HEK293 (cell line): ENCODE measurements at regions not wholly inside any gene's neighbourhood (a gene's known extent, or its start where the extent isn't known, plus 50 kb on each side); places are given as distances from the start of the nearest gene placed in this dataset.

Experiments
- KLF1 ChIP-seq: fragments of 450-650 bp; formaldehyde crosslinking; IDR thresholded peaks from 2 replicates; pipeline ENCODE4 v1.5.1; 2016; ENCODE audit warnings: missing biosample characterization, missing genetic modification characterization
- MEIS1 ChIP-seq: sonication (generic); formaldehyde crosslinking; IDR thresholded peaks from 2 replicates; pipeline ENCODE4 v1.8.1; 2022; ENCODE audit warnings: missing genetic modification reagents, mild to moderate bottlenecking, borderline replicate concordance
- ZBTB1 ChIP-seq: fragments of 450-650 bp; formaldehyde crosslinking; IDR thresholded peaks from 2 replicates; pipeline ENCODE4 v1.5.1; 2016; ENCODE audit warnings: missing biosample characterization, missing genetic modification characterization
- ZNF138 ChIP-seq: fragments of 450-650 bp; formaldehyde crosslinking; IDR thresholded peaks from 2 replicates; pipeline ENCODE4 v1.5.1; 2016; ENCODE audit warnings: missing biosample characterization, missing genetic modification characterization, borderline replicate concordance
- ZNF184 ChIP-seq: fragments of 450-650 bp; IDR thresholded peaks from 2 replicates; pipeline ENCODE4 v1.5.1; 2018; ENCODE audit warnings: missing biosample characterization, mild to moderate bottlenecking, missing genetic modification characterization
- TF ChIP-seq, protein P1 (sequence below): fragments of 450-650 bp; formaldehyde crosslinking; IDR thresholded peaks from 2 replicates; pipeline ENCODE4 v1.5.1; 2016; ENCODE audit warnings: missing biosample characterization, missing genetic modification characterization
- TF ChIP-seq, protein P2 (sequence below): fragments of 450-650 bp; formaldehyde crosslinking; IDR thresholded peaks from 2 replicates; pipeline ENCODE4 v1.5.1; 2016; ENCODE audit warnings: missing biosample characterization, missing genetic modification characterization
- TF ChIP-seq, protein P3 (sequence below): IDR thresholded peaks from 2 replicates; pipeline ENCODE4 v1.6.1; 2011; ENCODE audit warnings: mild to moderate bottlenecking, low read depth, low read length, borderline replicate concordance
- TF ChIP-seq, protein P4 (sequence below): fragments of 450-650 bp; formaldehyde crosslinking; IDR thresholded peaks from 2 replicates; pipeline ENCODE4 v1.5.1; 2016; ENCODE audit warnings: missing biosample characterization, missing genetic modification characterization
- TF ChIP-seq, protein P5 (sequence below): fragments of 450-650 bp; formaldehyde crosslinking; IDR thresholded peaks from 2 replicates; pipeline ENCODE4 v1.5.1; 2016; ENCODE audit warnings: missing biosample characterization, missing genetic modification characterization
- TF ChIP-seq, protein P6 (sequence below): fragments of 450-650 bp; IDR thresholded peaks from 2 replicates; pipeline ENCODE4 v1.5.1; 2018; ENCODE audit warnings: missing biosample characterization, mild to moderate bottlenecking, missing genetic modification characterization
- TF ChIP-seq, protein P7 (sequence below): fragments of 450-650 bp; formaldehyde crosslinking; IDR thresholded peaks from 2 replicates; pipeline ENCODE4 v1.5.1; 2016; ENCODE audit warnings: missing biosample characterization, missing genetic modification characterization

DNA sequence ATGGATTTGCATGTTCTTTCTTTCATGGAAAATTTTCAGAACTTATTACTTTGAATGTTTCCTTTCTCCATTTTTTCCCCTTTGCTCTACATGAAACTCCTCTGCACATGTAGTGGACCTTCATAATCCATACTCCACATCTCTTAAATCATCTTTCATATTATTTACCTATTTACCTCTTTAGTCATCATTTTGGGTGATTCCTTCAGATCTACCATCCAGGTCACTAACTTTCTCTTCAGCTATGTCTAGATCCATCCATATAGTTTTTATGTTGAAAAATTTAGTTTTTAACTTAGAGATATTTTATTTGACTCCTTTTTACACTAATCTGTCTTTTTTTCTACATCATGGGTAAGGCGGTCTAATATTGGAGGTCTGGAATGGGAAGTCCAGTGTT is 586.6 kb downstream of the NR2F1-AS1 start:
- TF ChIP-seq, protein P1, sequence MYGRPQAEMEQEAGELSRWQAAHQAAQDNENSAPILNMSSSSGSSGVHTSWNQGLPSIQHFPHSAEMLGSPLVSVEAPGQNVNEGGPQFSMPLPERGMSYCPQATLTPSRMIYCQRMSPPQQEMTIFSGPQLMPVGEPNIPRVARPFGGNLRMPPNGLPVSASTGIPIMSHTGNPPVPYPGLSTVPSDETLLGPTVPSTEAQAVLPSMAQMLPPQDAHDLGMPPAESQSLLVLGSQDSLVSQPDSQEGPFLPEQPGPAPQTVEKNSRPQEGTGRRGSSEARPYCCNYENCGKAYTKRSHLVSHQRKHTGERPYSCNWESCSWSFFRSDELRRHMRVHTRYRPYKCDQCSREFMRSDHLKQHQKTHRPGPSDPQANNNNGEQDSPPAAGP (tag by site-specific recombination), result no peak
- TF ChIP-seq, protein P2, sequence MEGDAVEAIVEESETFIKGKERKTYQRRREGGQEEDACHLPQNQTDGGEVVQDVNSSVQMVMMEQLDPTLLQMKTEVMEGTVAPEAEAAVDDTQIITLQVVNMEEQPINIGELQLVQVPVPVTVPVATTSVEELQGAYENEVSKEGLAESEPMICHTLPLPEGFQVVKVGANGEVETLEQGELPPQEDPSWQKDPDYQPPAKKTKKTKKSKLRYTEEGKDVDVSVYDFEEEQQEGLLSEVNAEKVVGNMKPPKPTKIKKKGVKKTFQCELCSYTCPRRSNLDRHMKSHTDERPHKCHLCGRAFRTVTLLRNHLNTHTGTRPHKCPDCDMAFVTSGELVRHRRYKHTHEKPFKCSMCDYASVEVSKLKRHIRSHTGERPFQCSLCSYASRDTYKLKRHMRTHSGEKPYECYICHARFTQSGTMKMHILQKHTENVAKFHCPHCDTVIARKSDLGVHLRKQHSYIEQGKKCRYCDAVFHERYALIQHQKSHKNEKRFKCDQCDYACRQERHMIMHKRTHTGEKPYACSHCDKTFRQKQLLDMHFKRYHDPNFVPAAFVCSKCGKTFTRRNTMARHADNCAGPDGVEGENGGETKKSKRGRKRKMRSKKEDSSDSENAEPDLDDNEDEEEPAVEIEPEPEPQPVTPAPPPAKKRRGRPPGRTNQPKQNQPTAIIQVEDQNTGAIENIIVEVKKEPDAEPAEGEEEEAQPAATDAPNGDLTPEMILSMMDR (tag by site-specific recombination), result no peak
- TF ChIP-seq, protein P3, sequence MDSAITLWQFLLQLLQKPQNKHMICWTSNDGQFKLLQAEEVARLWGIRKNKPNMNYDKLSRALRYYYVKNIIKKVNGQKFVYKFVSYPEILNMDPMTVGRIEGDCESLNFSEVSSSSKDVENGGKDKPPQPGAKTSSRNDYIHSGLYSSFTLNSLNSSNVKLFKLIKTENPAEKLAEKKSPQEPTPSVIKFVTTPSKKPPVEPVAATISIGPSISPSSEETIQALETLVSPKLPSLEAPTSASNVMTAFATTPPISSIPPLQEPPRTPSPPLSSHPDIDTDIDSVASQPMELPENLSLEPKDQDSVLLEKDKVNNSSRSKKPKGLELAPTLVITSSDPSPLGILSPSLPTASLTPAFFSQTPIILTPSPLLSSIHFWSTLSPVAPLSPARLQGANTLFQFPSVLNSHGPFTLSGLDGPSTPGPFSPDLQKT, result no peak
- TF ChIP-seq ZNF138 (tag by site-specific recombination), result no peak
- TF ChIP-seq, protein P4, sequence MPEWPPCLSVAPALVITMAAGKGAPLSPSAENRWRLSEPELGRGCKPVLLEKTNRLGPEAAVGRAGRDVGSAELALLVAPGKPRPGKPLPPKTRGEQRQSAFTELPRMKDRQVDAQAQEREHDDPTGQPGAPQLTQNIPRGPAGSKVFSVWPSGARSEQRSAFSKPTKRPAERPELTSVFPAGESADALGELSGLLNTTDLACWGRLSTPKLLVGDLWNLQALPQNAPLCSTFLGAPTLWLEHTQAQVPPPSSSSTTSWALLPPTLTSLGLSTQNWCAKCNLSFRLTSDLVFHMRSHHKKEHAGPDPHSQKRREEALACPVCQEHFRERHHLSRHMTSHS (tag by site-specific recombination), result no peak
- no peak for TF ChIP-seq ZNF184
- TF ChIP-seq, protein P5, sequence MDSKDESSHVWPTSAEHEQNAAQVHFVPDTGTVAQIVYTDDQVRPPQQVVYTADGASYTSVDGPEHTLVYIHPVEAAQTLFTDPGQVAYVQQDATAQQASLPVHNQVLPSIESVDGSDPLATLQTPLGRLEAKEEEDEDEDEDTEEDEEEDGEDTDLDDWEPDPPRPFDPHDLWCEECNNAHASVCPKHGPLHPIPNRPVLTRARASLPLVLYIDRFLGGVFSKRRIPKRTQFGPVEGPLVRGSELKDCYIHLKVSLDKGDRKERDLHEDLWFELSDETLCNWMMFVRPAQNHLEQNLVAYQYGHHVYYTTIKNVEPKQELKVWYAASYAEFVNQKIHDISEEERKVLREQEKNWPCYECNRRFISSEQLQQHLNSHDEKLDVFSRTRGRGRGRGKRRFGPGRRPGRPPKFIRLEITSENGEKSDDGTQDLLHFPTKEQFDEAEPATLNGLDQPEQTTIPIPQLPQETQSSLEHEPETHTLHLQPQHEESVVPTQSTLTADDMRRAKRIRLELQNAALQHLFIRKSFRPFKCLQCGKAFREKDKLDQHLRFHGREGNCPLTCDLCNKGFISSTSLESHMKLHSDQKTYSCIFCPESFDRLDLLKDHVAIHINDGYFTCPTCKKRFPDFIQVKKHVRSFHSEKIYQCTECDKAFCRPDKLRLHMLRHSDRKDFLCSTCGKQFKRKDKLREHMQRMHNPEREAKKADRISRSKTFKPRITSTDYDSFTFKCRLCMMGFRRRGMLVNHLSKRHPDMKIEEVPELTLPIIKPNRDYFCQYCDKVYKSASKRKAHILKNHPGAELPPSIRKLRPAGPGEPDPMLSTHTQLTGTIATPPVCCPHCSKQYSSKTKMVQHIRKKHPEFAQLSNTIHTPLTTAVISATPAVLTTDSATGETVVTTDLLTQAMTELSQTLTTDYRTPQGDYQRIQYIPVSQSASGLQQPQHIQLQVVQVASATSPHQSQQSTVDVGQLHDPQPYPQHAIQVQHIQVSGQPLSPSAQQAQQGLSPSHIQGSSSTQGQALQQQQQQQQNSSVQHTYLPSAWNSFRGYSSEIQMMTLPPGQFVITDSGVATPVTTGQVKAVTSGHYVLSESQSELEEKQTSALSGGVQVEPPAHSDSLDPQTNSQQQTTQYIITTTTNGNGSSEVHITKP (tag by site-specific recombination), result no peak
- no peak for TF ChIP-seq ZBTB1 (tag by site-specific recombination)
- no peak for TF ChIP-seq KLF1 (tag by site-specific recombination)
- TF ChIP-seq, protein P6, sequence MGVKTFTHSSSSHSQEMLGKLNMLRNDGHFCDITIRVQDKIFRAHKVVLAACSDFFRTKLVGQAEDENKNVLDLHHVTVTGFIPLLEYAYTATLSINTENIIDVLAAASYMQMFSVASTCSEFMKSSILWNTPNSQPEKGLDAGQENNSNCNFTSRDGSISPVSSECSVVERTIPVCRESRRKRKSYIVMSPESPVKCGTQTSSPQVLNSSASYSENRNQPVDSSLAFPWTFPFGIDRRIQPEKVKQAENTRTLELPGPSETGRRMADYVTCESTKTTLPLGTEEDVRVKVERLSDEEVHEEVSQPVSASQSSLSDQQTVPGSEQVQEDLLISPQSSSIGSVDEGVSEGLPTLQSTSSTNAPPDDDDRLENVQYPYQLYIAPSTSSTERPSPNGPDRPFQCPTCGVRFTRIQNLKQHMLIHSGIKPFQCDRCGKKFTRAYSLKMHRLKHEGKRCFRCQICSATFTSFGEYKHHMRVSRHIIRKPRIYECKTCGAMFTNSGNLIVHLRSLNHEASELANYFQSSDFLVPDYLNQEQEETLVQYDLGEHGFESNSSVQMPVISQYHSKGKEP (tag by site-specific recombination), result no peak
- TF ChIP-seq MEIS1 (CRISPR knock-in tag), result no peak
- TF ChIP-seq, protein P7, sequence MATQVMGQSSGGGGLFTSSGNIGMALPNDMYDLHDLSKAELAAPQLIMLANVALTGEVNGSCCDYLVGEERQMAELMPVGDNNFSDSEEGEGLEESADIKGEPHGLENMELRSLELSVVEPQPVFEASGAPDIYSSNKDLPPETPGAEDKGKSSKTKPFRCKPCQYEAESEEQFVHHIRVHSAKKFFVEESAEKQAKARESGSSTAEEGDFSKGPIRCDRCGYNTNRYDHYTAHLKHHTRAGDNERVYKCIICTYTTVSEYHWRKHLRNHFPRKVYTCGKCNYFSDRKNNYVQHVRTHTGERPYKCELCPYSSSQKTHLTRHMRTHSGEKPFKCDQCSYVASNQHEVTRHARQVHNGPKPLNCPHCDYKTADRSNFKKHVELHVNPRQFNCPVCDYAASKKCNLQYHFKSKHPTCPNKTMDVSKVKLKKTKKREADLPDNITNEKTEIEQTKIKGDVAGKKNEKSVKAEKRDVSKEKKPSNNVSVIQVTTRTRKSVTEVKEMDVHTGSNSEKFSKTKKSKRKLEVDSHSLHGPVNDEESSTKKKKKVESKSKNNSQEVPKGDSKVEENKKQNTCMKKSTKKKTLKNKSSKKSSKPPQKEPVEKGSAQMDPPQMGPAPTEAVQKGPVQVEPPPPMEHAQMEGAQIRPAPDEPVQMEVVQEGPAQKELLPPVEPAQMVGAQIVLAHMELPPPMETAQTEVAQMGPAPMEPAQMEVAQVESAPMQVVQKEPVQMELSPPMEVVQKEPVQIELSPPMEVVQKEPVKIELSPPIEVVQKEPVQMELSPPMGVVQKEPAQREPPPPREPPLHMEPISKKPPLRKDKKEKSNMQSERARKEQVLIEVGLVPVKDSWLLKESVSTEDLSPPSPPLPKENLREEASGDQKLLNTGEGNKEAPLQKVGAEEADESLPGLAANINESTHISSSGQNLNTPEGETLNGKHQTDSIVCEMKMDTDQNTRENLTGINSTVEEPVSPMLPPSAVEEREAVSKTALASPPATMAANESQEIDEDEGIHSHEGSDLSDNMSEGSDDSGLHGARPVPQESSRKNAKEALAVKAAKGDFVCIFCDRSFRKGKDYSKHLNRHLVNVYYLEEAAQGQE, result no peak
